ENCODE measurements at regions not wholly inside any gene's neighbourhood (a gene's known extent, or its start where the extent isn't known, plus 50 kb on each side); places are given as distances from the start of the nearest gene placed in this dataset.

- TF ChIP-seq, protein P1, sequence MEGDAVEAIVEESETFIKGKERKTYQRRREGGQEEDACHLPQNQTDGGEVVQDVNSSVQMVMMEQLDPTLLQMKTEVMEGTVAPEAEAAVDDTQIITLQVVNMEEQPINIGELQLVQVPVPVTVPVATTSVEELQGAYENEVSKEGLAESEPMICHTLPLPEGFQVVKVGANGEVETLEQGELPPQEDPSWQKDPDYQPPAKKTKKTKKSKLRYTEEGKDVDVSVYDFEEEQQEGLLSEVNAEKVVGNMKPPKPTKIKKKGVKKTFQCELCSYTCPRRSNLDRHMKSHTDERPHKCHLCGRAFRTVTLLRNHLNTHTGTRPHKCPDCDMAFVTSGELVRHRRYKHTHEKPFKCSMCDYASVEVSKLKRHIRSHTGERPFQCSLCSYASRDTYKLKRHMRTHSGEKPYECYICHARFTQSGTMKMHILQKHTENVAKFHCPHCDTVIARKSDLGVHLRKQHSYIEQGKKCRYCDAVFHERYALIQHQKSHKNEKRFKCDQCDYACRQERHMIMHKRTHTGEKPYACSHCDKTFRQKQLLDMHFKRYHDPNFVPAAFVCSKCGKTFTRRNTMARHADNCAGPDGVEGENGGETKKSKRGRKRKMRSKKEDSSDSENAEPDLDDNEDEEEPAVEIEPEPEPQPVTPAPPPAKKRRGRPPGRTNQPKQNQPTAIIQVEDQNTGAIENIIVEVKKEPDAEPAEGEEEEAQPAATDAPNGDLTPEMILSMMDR (IDR thresholded peaks at IDR 0.05), result no peak
- no peak for TF ChIP-seq POLR2A (IDR thresholded peaks at IDR 0.05)
These were observed 452.8 kb downstream of the IRX1 start for GRCh38 chr5:4048398-4048797.

All from ovary (tissue), 3 donors.